HUES48 (cell line): ENCODE measurements at regions not wholly inside any gene's neighbourhood (a gene's known extent, or its start where the extent isn't known, plus 50 kb on each side); places are given as distances from the start of the nearest gene placed in this dataset.
"Not testable (repeated sequence)": the region's sequence is repeated elsewhere in the genome, so short reads cannot be mapped to it uniquely, and the experiment has no call there.

Experiments used
- H3K27ac ChIP-seq: one replicate; pipeline ENCODE4 v1.7.0; 2013; ENCODE audit warnings: low read depth, low read length, inconsistent platforms
- H3K27me3 ChIP-seq: 2 replicates; pipeline ENCODE4 v1.6.1; 2013; ENCODE audit warnings: mild to moderate bottlenecking, low read length; ENCODE audit not compliant: control insufficient read depth, insufficient read depth
- H3K36me3 ChIP-seq: 2 replicates; pipeline ENCODE4 v1.6.1; 2013; ENCODE audit warnings: low read length; ENCODE audit not compliant: control insufficient read depth, insufficient read depth
- H3K4me1 ChIP-seq: 2 replicates; pipeline ENCODE4 v1.6.1; 2013; ENCODE audit warnings: mild to moderate bottlenecking, low read length; ENCODE audit not compliant: control insufficient read depth, insufficient read depth
- H3K4me3 ChIP-seq: 2 replicates; pipeline ENCODE4 v1.5.1; 2013; ENCODE audit warnings: mild to moderate bottlenecking, low read depth, low read length
- H3K9ac ChIP-seq: 2 replicates; pipeline ENCODE4 v1.6.1; 2013; ENCODE audit warnings: mild to moderate bottlenecking, low read depth, low read length, moderate library complexity
- H3K9me3 ChIP-seq: 2 replicates; pipeline ENCODE4 v1.6.1; 2013; ENCODE audit warnings: low read length; ENCODE audit not compliant: control insufficient read depth, insufficient read depth

DNA sequence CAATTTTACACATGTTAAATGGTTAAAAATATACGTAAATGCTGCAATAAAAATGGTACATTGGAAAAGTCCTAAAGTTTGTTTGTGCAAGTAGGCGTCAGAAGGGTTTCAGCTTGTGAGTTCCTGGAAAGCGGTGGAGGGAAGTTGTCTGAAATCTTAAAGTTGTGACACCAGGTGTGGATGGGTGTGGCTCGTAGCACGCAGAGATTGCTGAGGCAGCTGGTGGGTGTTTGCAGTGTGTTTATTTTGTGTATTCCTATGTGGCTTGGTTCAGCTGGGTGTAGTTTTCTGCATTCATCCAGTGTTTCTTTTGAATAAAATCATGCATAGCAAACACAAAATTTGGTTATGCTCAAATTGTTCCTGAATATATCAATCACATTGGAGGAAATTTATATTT is 136.8 kb upstream of the TBX3 start:
- no peaks in the 10 kb centered on the region for H3K36me3 ChIP-seq
- H3K27ac ChIP-seq = no peak overlapping the region
- H3K9me3 ChIP-seq = no peaks in the 10 kb centered on the region
- H3K4me3 ChIP-seq = no peak overlapping the region
- H3K9ac ChIP-seq = no peak overlapping the region
- no peaks in the 10 kb centered on the region for H3K4me1 ChIP-seq
- no peaks in the 10 kb centered on the region for H3K27me3 ChIP-seq

DNA sequence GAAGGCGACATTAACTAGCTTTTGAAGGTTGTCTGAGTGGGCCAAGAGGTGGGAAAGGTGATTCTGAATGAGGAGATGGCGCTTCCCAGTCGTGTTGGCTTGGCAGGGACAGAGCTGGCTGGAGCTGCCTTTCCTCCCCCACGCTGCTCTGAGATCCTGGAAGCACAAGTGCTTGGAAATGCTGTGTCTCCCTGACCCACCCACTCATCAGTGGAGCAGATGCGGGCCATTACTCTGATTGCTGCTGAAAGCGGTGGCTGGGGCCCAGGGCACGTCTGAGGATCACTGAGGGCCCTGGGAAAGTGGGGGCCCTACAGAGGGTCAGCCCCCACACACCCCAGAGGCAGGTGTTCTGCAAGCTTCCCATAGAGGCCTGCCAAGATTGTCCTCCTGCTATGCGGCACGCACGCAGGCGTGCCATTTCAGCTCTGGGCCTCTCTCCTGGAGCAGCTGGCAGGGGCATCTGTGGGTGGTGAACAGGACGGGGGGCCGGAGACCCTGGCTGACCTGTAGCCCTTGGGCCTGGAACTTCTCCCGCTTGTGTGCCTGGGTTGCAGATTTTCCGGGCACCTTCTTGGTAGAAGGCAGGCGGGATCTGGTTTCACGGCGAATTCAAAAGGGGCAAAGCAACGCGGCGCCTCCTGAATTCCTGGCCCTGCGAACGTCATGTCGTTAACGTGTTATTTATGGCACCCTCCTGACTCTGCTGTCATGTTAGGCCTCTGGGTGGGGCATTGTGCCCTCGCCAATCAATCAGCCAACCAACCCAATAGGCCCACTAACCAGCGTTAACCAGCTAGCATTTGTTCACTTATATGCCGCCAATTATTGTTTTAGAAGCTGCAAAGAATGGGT is 133.8 kb upstream of the TBX3 start:
- Histone ChIP-seq H3K9me3 (no peaks in the 10 kb centered on the region), H3K9ac (no peak overlapping the region), H3K36me3 (no peaks in the 10 kb centered on the region), H3K4me3 (no peak overlapping the region), H3K27ac (no peak overlapping the region), H3K27me3 (no peaks in the 10 kb centered on the region), H3K4me1 (peaks cover 8% of the 10 kb centered on the region)

DNA sequence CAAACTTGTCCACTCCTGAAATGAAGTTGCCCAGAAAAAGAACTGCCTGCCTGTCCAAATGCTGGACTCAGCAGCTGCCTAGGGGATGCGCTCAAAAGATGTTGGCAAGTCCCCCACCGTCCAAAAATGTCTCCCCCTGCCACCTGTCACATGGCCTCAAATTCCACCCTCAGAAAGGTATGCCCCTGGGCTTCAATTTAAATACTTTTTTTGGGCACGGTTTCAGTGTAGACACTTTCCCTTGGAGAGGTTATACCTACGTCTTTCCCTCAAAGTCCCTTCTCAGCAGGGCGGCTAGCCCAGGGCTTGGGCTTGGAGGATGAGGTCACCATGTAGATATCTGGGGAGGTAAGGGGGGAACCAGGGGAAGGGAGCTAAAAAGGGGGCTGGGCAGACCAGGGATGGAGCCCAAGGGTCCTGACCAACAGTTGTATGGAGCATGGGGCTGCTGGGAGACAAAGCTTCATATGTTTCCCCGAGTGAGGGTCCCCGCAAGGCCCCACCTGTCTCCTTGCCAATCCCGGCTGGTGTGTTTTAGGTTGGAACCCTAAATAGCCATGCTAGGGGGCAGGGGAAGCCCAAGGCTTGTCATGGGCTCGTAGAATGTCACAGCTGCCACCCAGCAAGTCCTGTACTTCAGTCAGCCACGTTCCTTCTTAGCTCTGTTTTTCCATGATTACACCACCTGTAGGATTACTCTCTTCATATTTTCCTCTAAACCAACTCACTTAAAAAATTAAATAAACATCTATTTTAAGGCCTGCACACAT is 131.2 kb upstream of the TBX3 start:
- Histone ChIP-seq H3K36me3 (no peaks in the 10 kb centered on the region), H3K9me3 (no peaks in the 10 kb centered on the region), H3K4me1 (peaks cover 10% of the 10 kb centered on the region), H3K27me3 (no peaks in the 10 kb centered on the region), H3K27ac (no peak overlapping the region), H3K9ac (no peak overlapping the region), H3K4me3 (no peak overlapping the region)

DNA sequence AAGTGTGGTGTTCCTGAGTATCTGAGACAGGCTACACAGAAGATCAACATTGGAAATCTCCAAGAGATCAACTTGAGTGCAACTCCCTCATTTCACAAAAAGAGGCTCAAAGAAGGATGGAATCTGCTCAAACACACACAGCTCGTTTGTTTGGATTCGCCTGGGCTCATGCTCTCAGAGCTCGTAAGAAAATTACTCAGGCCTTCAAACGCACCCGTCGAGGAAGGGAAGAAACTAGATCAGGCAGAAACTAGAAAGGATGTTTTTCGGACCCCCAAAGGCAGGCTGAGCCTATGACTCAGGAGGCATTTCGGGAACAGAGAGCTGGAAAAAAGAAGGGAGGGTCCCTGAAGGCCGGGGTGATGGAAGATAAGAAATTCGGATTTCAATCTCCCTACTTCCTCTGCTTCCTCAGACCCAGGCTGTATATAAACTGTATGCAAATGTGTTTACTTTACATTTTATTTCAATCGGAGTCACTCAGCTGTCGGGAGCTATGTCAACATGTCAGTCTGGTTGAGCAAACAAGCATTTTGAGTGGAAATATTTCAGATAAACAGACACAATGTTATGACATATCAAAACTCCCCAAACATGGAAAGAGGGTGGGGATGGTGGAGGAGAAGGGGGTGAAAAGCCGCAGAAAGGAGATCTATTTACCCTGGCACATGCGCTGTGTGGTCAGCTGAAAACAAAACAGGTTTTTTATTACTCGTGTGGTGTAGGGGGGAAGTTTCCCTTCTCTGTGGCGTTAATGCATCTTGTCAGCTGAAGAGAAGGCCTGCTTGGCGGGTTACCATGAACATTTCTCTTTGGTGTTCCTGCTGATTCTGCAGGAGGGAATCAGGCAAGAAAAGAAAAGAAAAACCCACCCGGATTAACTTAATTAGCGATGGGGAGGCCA is 129.1 kb upstream of the TBX3 start:
- Histone ChIP-seq H3K4me3 (peak overlapping the region; percentile 31; the same call in 1 of the 2 replicates), H3K27me3 (no peaks in the 10 kb centered on the region), H3K36me3 (no peaks in the 10 kb centered on the region), H3K4me1 (peaks cover 10% of the 10 kb centered on the region), H3K27ac (no peak overlapping the region), H3K9ac (no peak overlapping the region), H3K9me3 (no peaks in the 10 kb centered on the region)

DNA sequence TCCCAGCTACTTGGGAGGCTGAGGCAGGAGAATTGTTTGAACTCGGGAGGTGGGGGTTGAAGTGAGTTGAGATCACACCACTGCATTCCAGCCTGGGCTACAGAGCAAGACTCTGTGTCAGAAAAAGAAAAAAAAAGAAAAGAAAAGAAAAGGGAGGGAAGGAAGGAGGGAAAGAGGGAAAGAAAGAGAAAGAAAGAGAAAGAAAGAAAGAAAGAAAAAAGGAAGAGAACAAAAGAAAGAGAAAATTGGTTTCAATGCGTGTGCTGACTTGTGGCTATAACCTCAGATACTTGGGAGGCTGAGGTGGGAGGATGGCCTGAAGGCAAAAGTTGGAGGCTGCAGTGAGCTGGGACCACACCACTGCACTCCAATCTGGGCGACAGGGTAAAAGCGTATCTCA is 128.4 kb upstream of the TBX3 start:
- Histone ChIP-seq H3K4me1 (peaks cover 10% of the 10 kb centered on the region), H3K27me3 (no peaks in the 10 kb centered on the region), H3K9ac (no peak overlapping the region)

DNA sequence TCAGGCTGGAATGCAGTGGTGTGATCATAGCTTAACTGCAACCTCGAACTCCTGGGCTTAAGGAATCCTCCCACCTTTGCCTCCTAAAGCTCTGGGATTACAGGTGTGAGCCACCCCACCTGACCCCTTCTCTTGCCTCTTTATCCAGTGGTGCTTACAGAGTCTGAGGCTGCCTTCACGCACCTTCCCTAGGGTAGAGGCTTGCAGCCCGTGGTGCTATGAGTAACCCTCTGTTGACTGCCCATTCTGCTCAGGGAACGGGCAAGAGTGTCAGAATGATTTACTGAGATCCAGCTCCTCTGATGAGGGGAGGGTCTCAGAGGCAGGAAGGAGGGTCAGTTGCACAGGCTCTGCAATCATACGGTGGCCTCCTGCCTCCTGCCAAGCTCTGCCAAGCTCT is 125.1 kb upstream of the TBX3 start:
- H3K36me3 ChIP-seq = no peaks in the 10 kb centered on the region
- no peak overlapping the region for H3K9ac ChIP-seq
- H3K27ac ChIP-seq = no peak overlapping the region
- no peak overlapping the region for H3K4me3 ChIP-seq
- H3K9me3 ChIP-seq = no peaks in the 10 kb centered on the region
- H3K4me1 ChIP-seq = peaks cover 10% of the 10 kb centered on the region
- no peaks in the 10 kb centered on the region for H3K27me3 ChIP-seq

More for the DNA sequence above, 128.4 kb upstream of the TBX3 start:
- Histone ChIP-seq H3K27ac (no peak overlapping the region), H3K9me3 (no peaks in the 10 kb centered on the region), H3K36me3 (no peaks in the 10 kb centered on the region), H3K4me3 (no peak overlapping the region)

DNA sequence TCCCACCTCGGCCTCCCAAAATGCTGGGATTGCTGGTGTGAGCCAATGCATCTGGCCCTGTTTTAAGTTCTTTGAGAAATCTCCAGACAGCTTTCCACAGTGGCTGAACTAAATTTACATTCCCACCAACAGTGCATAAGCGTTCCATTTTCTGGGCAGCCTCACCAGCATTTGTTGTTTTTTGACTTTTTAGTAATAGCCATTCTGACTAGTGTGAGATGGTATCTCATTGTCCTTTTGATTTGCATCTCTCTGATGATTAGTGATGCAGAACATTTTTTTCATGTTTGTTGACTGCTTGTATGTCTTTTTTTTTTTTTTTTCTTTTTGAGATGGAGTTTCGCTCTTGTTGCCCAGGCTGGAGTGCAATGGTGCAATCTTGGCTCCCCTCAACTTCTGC is 117.4 kb upstream of the TBX3 start:
- not testable (repeated sequence) for H3K4me1 ChIP-seq, H3K27ac ChIP-seq, H3K9me3 ChIP-seq

DNA sequence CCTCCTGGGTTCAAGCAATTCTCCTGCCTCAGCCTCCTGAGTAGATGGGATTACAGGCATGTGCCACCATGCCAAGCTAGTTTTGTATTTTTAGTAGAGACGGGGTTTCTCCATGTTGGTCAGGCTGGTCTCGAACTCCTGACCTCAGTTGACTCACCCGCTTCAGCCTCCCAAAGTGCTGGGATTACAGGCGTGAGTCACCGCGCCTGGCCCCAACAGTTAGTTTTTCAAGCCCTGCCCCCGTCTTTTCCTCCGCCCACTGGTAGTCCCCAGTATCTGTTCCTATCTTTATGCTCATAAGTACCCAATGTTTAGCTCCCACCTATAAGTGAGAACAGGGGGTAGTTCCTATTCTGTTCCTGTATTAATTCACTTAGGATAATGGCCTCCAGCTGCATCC is 116.6 kb upstream of the TBX3 start:
- not testable (repeated sequence) for H3K4me3 ChIP-seq, H3K4me1 ChIP-seq, H3K27ac ChIP-seq, H3K27me3 ChIP-seq, H3K9ac ChIP-seq, H3K36me3 ChIP-seq, H3K9me3 ChIP-seq

More for the DNA sequence above, 117.4 kb upstream of the TBX3 start:
- not testable (repeated sequence) for H3K9ac ChIP-seq, H3K4me3 ChIP-seq, H3K27me3 ChIP-seq, H3K36me3 ChIP-seq

DNA sequence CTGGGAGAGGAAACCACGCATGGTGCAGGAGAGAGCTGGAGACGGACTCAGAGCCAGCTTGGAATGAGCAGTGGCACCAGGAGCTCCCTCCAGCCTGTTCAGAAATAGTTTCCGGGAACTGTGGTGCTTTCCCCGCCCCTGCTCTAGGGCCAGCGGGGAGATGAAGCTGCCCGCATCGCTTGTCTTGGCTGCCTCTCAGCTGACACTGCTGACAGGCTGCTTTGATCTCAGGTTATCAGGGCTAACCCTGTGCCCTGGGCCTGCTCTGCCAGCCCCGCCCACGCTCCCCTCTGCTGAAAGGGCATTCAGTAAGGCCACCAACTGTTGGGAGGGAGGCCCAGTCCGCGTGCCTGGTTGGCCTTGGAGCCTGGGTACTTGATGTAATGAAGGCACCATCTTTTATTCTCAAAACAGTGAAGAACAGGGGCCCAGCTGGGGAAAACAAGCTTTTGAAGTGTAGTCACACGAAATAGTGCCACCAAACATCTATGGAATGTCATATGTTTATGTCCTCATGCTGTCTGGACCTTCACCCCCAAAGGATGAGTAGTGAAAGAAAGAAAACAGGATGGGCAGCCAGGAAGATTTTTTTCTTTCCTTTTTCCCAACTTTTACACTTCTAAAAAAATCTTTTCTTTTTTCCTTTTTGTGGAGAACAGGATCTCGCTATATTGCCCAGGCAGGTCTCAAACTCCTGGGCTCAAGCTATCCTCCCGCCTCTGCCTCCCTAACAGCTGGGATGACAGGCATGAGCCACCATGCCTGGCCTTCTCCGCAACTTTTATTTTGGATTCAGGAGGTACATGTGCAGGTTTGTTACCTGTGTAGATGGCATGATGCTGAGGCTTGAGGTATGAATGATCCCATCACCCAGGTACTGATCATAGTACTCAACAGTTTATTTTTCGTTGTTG is 115.9 kb upstream of the TBX3 start:
- H3K9me3 ChIP-seq = no peaks in the 10 kb centered on the region
- H3K36me3 ChIP-seq = no peaks in the 10 kb centered on the region
- no peak overlapping the region for H3K4me3 ChIP-seq
- no peak overlapping the region for H3K27ac ChIP-seq
- H3K9ac ChIP-seq = no peak overlapping the region
- peaks cover 2% of the 10 kb centered on the region; the same call in 1 of the 2 replicates for H3K27me3 ChIP-seq
- H3K4me1 ChIP-seq = no peaks in the 10 kb centered on the region

DNA sequence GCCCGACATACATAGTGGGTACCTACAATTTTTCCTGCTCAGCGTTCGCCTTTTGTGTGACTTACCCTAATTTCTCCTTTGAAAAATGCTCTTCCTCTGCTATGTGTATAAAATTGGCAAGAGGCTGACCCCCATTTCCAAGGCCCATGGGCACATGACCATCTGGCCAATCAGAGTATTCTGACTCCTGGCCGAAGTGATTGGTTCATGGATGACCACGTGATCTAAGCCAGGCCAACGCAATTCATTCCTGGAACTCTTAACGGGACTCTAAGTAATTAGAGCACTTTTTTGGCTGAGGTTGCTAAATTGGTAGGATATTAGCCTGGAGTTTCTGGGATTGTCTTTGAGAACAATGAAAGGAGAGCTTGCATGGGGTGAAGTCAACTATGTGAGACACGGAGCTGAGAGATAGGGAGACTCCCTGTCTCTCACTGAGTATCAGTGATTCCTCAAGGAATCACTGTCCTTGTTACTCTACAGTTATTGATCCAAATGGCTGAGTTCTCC is 110.1 kb upstream of the TBX3 start:
- Histone ChIP-seq H3K36me3 (no peaks in the 10 kb centered on the region), H3K9me3 (no peaks in the 10 kb centered on the region), H3K4me1 (no peaks in the 10 kb centered on the region), H3K27me3 (peaks cover 3% of the 10 kb centered on the region; the same call in 1 of the 2 replicates), H3K27ac (no peak overlapping the region), H3K9ac (no peak overlapping the region), H3K4me3 (no peak overlapping the region)
